CD4-positive, alpha-beta T cell treated with Interleukin-21 for 1 hour (primary cell): ENCODE measurements at regions not wholly inside any gene's neighbourhood (a gene's known extent, or its start where the extent isn't known, plus 50 kb on each side); places are given as distances from the start of the nearest gene placed in this dataset.

Source experiments
- DNase-seq: peaks from one replicate; pipeline ENCODE4 v3.0.0-alpha.2; 2020

- DNase-seq: no peak
Observed at GRCh38 chrX:49773993-49774392, 55.1 kb upstream of the PAGE4 start.

- no peak for DNase-seq
Observed at GRCh38 chrX:49767236-49767635, 61.9 kb upstream of the PAGE4 start.

DNA sequence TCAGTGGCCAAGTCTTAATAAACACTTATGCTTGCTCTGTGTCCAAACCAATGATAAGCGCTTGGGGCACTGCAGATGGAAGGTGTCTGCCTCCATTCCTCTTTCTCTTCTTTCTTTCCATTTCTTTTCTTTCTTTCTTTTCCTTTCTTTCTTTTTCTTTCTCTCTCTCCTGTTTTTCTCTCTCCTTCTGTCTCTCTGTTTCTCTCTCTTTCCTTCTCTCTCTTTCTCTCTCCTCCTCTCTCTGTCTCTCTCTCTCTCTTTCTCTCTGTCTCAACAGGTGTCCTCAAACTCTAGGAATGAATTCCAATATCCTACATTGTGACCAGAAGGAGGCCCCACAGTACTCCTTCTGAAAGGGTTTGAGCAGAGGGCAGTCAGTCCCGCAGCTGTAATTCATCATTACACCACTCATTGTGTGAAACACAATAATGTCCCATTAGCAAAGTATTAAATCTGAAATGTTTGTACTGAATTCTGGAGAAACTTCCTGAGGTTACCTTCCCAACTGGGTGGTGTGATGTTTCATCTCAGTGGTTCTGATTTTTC lies 66.5 kb upstream of the PAGE1 start:
- no peak for DNase-seq

DNA sequence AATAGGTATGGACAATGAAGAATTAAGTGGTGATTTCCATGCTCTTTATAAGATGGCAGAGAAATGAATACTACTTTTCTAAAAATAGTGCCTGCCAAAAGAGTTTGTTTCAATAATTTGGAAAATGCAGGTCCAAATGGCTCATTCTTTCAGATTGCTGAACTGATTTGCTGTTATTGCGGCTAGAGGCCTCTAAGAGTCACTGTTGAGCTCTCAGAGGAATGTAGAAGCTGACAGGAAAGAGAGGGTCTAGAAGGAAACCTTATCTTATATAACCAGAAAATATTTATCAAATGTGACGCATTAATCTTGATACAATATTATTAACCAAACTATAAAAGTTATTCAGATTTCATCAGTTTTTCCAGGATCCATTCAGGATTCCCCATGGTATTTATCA lies 65.7 kb upstream of the PAGE1 start:
- peak; percentile 23 for DNase-seq

- no peak for DNase-seq
Observed at GRCh38 chrX:49760290-49760890, 64.6 kb upstream of the PAGE1 start.

DNA sequence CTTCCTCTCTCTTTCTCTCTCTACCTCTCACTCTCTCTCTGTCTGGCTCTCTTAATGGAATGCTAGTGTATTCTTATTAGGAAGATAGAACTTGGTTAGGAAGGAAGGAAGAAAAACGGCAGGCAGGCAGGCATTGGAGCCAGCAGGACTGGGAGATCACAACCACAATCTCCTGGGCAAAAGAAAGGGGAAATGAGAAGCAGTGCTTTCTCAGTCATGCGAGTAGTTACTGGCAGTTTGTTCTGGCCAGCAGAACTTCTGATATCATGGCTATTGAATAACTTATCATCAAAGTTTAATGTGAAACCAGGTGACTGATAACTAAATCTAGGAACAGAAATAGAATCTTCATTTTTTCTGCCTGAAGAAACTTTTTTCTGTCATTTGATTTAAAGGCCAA lies 60.9 kb upstream of the PAGE1 start:
- no peak for DNase-seq

DNA sequence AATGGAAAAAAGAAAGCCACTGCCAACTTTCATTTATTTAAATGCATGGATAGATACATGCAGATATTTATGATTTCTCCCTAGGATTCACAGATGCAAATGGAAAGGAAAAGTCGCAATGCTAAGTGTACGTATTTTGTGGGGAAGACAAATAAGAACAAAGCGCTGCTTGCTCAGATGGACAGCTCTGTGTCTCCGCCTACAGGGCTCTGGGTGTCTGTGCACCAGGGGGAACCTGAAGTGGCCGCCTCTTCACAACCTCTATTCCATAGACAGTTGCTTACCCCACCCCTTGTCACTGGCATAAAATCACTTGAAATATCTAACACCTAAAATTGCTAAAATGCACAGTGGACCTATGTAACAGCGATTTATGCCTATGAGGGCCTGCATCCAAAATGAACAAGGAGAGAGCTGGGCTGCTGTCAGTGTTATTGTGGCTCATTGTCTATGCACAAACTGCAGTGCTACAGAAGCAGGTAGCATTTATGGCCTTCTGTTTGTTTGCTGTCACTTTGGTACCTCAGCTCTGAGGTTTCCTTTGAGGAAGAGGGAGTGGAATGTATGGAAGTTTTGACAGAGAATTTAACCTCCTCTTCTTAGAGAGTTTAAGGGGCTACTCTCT lies 58.6 kb upstream of the PAGE1 start:
- DNase-seq: peak; percentile 55

- DNase-seq: no peak
Observed at GRCh38 chrX:49753691-49754090, 57.9 kb upstream of the PAGE1 start.

DNA sequence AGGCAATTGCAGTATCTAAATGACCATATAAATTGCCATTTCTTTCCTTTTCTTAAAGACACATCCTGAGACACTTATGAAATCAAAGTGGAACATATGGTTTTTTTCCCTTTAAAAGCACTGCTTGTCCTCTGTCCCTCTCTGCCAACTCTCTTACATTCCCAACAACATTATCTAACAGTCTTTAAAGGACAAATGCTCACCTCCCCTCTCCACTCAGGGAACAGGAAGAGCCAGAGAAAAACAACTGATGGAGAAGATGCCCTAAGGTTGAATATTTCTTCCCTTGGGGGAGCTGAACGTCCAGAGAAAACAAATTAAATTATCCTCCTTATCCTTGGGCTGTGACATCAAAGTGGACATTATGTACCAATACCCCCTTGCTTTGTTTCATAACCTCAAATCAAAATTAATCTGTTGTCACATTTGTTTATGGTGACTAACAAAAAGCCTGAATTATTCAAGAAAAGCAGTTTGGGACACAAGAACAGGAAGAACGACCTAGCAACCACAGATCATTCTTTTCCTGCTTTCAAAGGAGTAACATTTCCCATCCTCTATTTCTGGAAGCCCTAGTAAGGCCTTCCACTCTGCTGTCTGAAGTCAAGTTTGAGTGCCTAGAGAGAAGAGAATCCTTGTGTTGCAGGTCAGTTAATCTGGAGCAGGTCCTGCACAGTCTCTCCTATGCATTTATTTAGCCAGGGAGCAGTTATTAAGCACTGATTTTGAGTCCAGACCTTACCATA lies 52.6 kb upstream of the PAGE1 start:
- DNase-seq: no peak

DNA sequence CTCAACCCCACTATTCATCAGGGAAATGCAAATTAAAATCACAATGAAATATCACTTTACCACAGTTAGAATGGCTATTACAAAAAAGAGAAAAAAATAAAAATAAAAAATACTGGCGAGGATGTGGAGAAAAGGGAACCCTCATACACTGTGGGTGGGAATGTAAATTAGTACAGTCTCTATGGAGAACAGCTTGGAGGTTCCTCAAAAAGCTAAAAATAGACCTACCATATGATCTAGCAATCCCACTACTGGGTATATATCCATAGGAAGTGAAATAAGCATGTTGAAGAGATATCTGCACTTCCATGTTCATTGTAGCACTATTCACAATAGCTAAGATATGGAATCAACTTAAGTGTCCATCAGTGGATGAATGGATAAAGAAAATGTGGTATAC lies 50.5 kb upstream of the PAGE1 start:
- no peak for DNase-seq
